ENCODE measurements at regions not wholly inside any gene's neighbourhood (a gene's known extent, or its start where the extent isn't known, plus 50 kb on each side); places are given as distances from the start of the nearest gene placed in this dataset.

GRCh38 chr3:54071601-54072000, 50.8 kb upstream of the CACNA2D3 start:
- no peak for DNase-seq

DNA sequence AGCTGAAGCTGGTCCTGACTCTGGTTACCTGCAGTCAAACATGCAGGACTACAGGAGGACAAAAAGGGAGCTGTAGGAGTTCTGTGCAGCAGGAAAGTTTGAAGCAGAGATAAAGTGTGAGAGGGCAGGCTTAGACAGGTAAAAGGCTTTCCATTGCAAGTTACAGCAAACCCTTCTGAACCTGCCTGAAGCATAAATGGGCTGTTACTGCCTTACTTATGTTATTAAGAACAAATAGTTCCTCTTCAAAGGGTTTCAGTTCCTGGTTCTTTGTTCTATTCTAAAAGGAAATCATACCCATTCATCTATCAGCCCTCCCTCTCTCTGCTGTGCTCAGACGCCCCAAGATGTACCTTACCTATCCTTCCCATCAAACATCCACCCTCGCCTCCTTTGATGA, 52.4 kb upstream of the CACNA2D3 start:
- DNase-seq: no peak

DNA sequence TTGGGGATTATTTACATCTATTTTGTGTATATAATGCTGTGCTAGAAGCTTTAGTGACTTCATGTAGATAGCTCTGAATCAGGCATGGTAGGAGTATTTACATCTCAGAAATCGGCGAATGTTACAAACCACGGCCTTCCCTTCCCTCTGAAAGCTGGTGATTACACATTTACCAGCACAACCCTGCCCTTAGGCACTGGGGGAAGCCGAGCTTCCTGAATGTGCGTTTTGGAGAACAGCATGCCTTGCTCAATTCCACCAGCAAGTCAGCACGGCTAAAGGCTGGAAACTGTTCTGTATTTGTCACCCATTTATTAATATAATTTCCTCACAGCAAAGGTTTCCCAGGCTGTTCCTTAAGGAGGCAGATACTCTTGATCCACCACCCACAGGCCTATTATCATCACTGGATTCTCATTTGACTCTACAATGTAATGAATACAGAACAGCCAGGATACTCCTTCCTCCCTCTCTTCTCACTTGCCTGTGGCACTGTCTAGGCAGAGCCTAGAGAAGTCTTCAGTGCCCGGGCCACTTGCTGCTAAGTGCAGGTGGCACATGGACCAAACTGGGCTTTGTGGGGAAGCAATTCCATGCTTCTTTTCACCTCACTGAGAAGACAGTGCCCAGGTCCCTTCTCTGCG, 55.2 kb upstream of the CACNA2D3 start:
- DNase-seq: no peak

- DNase-seq: no peak
These were observed 56.1 kb upstream of the CACNA2D3 start for GRCh38 chr3:54066253-54066652.

DNA sequence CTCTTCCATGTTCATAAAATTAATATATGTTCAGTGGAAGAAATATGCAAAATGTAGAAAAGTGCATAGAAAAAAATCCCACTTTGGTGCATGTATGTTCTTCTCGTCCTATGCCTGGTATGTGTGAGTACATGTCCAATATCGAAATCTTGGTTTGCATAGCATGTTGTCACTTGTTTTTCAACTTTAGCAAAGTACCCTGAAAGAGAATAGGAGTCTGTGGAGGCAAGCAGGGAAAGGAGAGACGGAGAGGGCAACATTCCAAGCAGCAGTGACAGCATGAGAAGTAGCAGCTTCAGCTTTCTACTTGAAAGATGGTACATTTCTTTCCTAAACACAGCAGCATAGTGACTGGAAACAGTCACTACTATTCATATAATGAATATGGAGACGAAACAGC, 56.8 kb upstream of the CACNA2D3 start:
- no peak for DNase-seq

DNA sequence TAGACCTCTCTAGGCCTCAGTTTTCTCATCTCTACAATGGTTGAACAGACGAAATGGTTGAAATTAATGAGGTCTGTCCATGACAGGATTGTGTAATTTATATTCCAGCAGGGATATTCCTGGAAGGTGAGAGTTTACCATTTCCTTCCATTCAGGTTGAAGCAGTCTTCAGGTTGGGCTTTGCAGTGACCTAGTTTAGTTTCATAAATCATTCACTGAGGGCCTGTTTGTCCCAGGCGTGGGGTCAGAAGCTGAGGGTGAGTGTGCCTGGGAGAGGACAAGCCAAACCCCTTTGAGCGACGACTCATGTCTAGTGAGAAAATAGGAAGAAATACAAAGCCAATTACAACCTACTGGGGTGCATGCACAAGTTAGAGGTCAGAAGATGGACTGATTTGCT, 57.2 kb upstream of the CACNA2D3 start:
- DNase-seq: no peak

- no peak for DNase-seq
These were observed 57.9 kb upstream of the CACNA2D3 start for GRCh38 chr3:54064486-54064885.

DNA sequence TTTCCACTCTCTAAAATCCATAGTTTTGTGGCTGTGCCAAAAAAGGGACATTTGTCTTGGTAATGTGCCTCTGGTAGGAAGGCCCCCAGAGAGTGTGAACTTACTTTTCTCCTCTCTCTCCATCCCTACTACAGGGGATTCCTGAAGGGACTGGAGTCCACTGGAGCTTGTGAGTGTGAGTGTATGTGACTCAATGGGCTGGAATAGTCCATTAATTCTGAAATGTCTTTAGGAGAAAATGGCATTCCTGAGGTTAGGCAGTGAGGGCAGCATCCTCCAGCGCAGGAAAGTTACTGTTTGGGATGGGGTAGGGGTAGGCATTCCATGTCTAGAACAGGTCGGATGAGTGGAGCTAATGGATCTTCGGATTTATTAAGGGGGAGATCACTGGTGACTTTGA, 59.8 kb upstream of the CACNA2D3 start:
- no peak for DNase-seq

DNA sequence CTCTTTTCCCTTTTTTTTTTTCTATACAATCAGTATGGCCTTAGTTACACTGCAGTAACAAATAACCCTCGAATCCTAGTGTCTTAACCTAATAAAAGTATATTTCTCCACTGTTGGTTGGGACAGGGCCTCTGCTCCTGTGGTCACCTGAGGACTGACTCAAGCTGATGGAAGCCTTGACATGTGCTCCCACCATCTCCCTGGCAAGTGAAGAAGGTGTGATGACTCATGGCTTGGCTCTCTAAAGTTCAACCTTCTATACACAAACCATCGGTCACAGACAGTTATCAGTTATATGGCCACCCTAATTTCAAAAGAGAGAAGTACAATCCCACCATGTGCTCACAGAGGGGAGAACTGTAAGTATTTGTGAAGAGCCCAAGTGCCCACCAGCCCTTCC, 65.8 kb upstream of the CACNA2D3 start:
- DNase-seq: no peak

- DNase-seq: no peak
These were observed 68.5 kb upstream of the CACNA2D3 start for GRCh38 chr3:54053882-54054281.

- DNase-seq: no peak
These were observed 69.1 kb upstream of the CACNA2D3 start for GRCh38 chr3:54053211-54053610.

DNA sequence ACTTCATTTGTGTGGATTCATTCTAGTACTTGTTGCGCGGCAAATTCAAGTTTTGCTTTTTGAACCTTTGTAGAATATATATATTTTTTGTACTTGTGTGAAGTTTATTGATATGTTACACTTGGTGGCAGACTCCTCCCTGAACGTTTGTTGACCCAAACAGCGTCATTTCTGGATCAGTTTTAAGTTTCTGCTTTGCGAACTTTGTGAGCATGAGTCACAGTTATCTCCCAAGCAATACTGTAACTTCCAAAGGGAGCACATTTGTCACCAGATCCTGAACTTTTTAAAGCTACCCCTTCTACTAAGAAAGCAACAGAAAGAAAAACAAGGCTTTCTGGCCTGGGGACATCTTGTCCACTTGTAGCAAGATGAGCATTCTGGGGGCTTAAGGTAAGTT, 74.8 kb upstream of the CACNA2D3 start:
- DNase-seq: no peak

GRCh38 chr3:54046641-54047214, 75.6 kb upstream of the CACNA2D3 start:
- no peak for DNase-seq

DNA sequence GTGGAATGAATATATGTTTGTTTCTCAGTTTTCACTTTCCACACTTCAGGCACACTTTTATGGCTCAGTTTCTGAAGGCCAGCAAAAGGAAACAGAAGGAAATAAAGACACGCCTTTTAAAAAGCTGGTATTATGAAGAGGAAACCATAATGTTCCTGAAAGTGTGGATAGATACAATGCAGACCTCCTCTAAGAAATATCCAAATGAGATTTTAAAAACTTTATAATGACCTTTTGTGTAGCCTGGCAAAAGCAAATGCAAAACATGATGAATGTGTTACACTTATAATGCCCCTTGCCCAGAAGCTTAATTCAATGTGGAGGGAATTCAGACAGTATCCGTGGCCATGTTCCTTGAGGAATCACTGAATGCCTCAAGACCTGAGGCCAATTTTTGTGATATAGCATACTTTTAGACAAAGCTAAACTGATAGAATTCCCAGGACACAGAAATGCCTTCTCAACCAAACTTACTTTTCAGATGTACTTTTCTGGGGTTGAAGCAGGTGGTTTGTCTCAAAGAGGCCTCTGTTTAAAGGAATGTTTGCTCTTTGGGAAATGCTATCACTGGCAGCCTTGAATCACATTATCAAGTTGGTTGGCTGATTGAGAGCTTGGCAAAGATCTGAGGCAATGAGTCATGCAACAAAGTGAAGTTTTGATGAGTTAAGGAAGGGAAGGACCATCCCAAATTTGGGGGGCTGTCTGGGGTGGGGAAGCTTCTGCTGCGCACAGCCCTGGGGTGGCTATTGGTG, 77.1 kb upstream of the CACNA2D3 start:
- DNase-seq: no peak

DNA sequence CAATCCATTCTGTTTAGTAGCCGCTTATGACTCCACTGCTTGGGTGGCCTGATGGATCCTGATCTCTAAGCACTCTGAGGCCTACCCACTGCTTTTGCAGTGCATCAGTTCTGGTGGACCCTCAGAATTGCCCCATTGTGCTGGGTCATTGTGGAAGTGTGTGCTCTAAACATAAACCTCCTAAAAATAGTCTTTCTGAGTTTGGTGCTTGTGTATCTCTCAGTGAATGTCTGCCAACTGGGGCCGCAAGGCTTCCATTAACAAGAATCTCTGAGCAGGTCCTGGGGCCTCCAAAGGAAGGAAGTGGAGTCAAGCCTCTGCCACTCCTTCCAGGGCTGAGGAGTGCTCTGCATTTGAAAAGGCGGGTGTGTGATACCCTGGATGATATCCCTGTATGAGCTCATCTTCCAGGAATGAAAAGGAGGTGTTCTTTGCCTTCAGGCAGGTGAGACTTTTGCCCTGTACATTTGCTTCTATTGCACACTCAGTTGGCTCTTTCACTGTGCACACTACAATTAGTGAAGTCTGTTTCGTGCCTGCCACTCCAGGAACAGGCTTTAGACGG, 80.0 kb upstream of the CACNA2D3 start:
- DNase-seq: no peak

GRCh38 chr3:54040476-54040875, 81.9 kb upstream of the CACNA2D3 start:
- DNase-seq: no peak

- no peak for DNase-seq
These were observed 84.0 kb upstream of the CACNA2D3 start for GRCh38 chr3:54038391-54038790.

DNA sequence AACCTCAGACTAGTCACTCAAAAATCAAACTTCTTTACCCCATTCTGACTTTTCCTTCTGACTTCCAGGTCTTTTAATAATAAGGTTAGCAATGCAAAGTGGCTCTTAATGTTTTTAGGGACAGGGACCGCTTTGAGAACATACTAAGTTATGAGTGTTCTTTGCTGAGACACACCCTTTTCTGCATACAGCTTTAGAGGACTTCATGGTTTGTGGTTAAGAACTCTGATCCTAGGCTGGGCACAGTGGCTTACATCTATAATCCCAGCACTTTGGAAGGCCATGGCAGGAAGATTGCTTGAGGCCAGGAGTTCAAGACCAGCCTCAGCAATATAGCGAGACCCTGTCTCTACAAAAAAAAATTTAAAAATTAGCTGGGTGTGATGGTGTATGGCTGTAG, 85.8 kb upstream of the CACNA2D3 start:
- DNase-seq: no peak

- DNase-seq: no peak
These were observed 87.4 kb upstream of the CACNA2D3 start for GRCh38 chr3:54034971-54035370.

- DNase-seq: no peak
These were observed 88.6 kb upstream of the CACNA2D3 start for GRCh38 chr3:54033761-54034160.

DNA sequence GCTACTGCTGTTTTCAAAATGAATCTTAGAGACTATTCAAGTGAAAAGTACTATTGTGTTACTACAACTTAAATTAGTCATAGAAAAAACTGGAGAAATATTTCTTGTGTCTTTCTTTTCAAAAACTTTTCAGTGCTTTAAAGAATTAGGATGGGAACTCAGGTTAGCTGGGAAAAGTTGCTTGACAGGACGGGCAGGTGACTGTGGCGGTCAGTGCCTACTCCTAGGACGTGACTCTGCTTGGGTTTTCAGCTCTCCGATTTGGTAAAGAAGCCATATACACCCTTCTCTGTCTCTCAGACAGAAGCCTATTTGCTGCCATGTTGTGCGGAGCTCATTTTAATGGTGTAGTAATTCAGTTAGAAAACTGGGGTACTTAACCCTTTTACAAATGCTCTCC, 89.8 kb upstream of the CACNA2D3 start:
- DNase-seq: no peak

- no peak for DNase-seq
These were observed 94.0 kb upstream of the CACNA2D3 start for GRCh38 chr3:54028372-54028771.

- no peak for DNase-seq
These were observed 95.8 kb upstream of the CACNA2D3 start for GRCh38 chr3:54026543-54026942.

DNA sequence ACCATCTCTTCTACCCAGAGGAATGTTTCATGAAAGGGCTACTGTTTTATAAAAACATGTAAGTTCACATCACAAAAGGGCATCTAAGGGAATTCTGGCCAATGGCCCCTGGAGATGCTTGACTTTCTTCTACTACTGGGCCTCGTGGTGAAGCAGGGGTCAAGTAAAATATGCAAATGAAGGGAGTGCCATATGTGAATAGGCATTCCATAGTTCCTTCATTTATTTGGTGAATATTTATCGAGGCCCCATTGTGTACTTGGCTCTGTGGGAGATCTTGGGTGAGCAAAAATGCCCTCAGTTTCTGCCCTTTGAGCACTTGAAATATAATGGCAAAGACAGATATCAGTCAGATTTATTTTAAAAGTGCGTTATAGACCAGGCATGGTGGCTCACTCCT, 101.3 kb upstream of the CACNA2D3 start:
- no peak for DNase-seq
